ENCODE measurements at regions not wholly inside any gene's neighbourhood (a gene's known extent, or its start where the extent isn't known, plus 50 kb on each side); places are given as distances from the start of the nearest gene placed in this dataset.

- TF ChIP-seq CTCF (conservative IDR thresholded peaks at IDR 0.05) (no peak), EZH2 (IDR thresholded peaks at IDR 0.05; ENCODE audit: low read depth) (no peak)
- POLR2A ChIA-PET (ENCODE audit: unreplicated experiment): no interaction called here
- intact Hi-C loops (cut with micrococcal nuclease; ENCODE audit: unreplicated experiment): no loop called here
- CTCF ChIA-PET: no interaction called here
- Histone ChIP-seq H3K4me1 (replicated peaks; ENCODE audit: insufficient read depth) (no peaks in the 10 kb centered on the region), H3K36me3 (ENCODE audit: low read depth) (no peaks in the 10 kb centered on the region), H3K4me3 (no peak overlapping the region), H3K4me2 (no peak overlapping the region), H3K9me2 (ENCODE audit: insufficient read depth) (no peaks in the 10 kb centered on the region), H3K9me3 (ENCODE audit: insufficient read depth, low read depth) (no peaks in the 10 kb centered on the region), H3K79me2 (ENCODE audit: low read depth) (no peaks in the 10 kb centered on the region), H4K20me1 (ENCODE audit: insufficient read depth) (no peaks in the 10 kb centered on the region), H3F3A (ENCODE audit: insufficient read depth, low read depth) (no peaks in the 10 kb centered on the region), H3K27me3 (ENCODE audit: insufficient read depth, low read depth) (peaks cover 7% of the 10 kb centered on the region; the same call in 1 of the 2 replicates), H3K27ac (no peak overlapping the region), H2AFZ (no peak overlapping the region)
- no peak for DNase-seq
- no TSS peak for BruUV-seq (replicated peaks)
These were observed 220.6 kb upstream of the SEMA6A start for GRCh38 chr5:116795189-116795588.

- H2AFZ ChIP-seq: no peak overlapping the region
- H3K36me3 ChIP-seq (ENCODE audit: low read depth): no peaks in the 10 kb centered on the region
- no peaks in the 10 kb centered on the region for H3K9me3 ChIP-seq (ENCODE audit: insufficient read depth, low read depth)
- no peak for DNase-seq
- H3K27me3 ChIP-seq (ENCODE audit: insufficient read depth, low read depth): peaks cover 4% of the 10 kb centered on the region; the same call in 1 of the 2 replicates
- no peak overlapping the region for H3K4me3 ChIP-seq
- H4K20me1 ChIP-seq (ENCODE audit: insufficient read depth): no peaks in the 10 kb centered on the region
- ChIA-PET POLR2A (ENCODE audit: unreplicated experiment) (no interaction called here), CTCF (no interaction called here)
- TF ChIP-seq EZH2 (IDR thresholded peaks at IDR 0.05; ENCODE audit: low read depth): no peak
- TF ChIP-seq CTCF (conservative IDR thresholded peaks at IDR 0.05): no peak
- H3K4me1 ChIP-seq (replicated peaks; ENCODE audit: insufficient read depth): no peaks in the 10 kb centered on the region
- H3K9me2 ChIP-seq (ENCODE audit: insufficient read depth): no peaks in the 10 kb centered on the region
- no TSS peak for BruUV-seq (replicated peaks)
- H3K27ac ChIP-seq: no peak overlapping the region
- intact Hi-C loops (cut with micrococcal nuclease; ENCODE audit: unreplicated experiment): no loop called here
- no peaks in the 10 kb centered on the region for H3K79me2 ChIP-seq (ENCODE audit: low read depth)
- H3K4me2 ChIP-seq: no peak overlapping the region
- no peaks in the 10 kb centered on the region for H3F3A ChIP-seq (ENCODE audit: insufficient read depth, low read depth)
These were observed 214.9 kb upstream of the SEMA6A start for GRCh38 chr5:116789522-116789921.

DNA sequence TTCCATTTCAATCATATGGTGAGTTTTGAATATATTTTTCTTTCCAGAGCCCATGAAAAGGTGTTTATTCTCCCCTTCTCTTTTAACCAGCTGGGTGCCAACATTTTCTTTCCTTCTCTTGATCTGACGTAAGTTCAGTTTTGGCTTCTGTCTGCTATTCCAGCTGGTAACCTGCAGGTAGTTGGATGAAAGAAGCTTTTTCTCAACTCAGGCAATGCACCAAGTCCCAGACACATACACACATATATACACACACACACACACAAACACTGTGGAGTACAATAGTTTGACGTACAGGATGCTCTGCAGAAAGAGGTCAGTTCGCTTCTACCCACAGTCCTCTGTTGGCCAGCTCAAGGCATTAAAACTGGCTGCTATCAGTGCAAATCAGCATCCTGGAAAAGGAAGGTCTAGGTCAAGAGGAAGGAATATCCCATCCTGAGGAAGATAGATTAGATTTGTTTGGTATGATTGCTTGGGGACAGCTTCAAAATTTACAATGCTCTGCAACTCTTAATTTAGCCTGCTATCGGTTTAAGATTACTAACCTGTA lies 214.3 kb upstream of the SEMA6A start:
- no peak overlapping the region for H2AFZ ChIP-seq
- DNase-seq: no peak
- ChIA-PET CTCF (no interaction called here), POLR2A (ENCODE audit: unreplicated experiment) (no interaction called here)
- no peaks in the 10 kb centered on the region for H3K79me2 ChIP-seq (ENCODE audit: low read depth)
- H3K9me2 ChIP-seq (ENCODE audit: insufficient read depth): no peaks in the 10 kb centered on the region
- no peaks in the 10 kb centered on the region for H3F3A ChIP-seq (ENCODE audit: insufficient read depth, low read depth)
- no peaks in the 10 kb centered on the region for H3K9me3 ChIP-seq (ENCODE audit: insufficient read depth, low read depth)
- no peak overlapping the region for H3K4me3 ChIP-seq
- intact Hi-C loops (cut with micrococcal nuclease; ENCODE audit: unreplicated experiment): no loop called here
- H3K4me2 ChIP-seq: no peak overlapping the region
- no peak for TF ChIP-seq CTCF (conservative IDR thresholded peaks at IDR 0.05)
- TF ChIP-seq EZH2 (IDR thresholded peaks at IDR 0.05; ENCODE audit: low read depth): no peak
- no peaks in the 10 kb centered on the region for H4K20me1 ChIP-seq (ENCODE audit: insufficient read depth)
- no peak overlapping the region for H3K27ac ChIP-seq
- no peaks in the 10 kb centered on the region for H3K36me3 ChIP-seq (ENCODE audit: low read depth)
- H3K27me3 ChIP-seq (ENCODE audit: insufficient read depth, low read depth): peaks cover 5% of the 10 kb centered on the region; the same call in 1 of the 2 replicates
- BruUV-seq (replicated peaks): no TSS peak
- H3K4me1 ChIP-seq (replicated peaks; ENCODE audit: insufficient read depth): no peaks in the 10 kb centered on the region
